GM21515 (cell line): ENCODE measurements at regions not wholly inside any gene's neighbourhood (a gene's known extent, or its start where the extent isn't known, plus 50 kb on each side); places are given as distances from the start of the nearest gene placed in this dataset.
"Not testable (repeated sequence)": the region's sequence is repeated elsewhere in the genome, so short reads cannot be mapped to it uniquely, and the experiment has no call there.

Source experiments
- ATAC-seq: cut with Tn5 transposase; IDR thresholded peaks from one replicate; pipeline ENCODE4 v1.9.1; 2021; ENCODE audit not compliant: unreplicated experiment

- ATAC-seq: not testable (repeated sequence)
Observed at GRCh38 chr22:23443905-23444304, 136.2 kb downstream of the IGLL1 start.

DNA sequence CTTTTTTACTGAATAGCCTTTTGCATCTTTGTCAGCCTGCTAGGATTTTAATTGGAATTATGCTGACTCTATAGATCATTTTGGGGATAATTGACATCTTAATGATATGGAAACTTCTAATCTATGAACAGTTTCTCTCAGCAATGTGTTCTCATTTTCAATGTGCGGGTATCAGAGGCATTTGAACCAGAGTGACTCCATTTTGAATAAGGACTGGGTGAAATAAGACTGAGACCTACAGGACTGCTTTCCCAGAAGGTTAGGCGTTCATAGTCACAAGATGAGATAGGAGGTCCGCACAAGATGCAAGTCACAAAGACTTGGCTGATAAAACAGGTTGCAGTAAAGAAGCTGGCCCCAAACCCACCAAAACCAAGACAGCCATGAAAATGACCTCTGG lies 140.5 kb downstream of the IGLL1 start:
- ATAC-seq: not testable (repeated sequence)

DNA sequence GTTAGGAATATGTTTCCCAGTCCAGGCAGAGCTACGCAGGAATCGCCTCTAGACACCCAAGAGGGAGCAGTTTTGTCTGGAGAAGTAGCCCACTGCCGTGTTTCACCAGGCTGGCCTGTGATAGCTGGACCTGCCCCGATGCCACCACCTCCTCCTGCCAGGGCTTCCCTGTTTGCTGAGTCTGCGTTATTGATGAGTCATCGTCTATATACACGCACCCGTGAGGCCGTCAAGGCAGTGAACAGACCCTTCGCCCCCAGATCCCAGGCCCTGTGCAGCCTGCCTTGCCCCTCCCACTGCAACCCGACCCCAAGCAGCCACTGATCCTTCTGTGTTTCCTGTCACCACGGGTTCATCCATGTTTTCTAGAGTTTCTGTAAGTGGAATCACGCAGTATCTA lies 141.9 kb downstream of the IGLL1 start:
- no peak for ATAC-seq

GRCh38 chr22:23437779-23438178 lies 142.3 kb downstream of the IGLL1 start:
- ATAC-seq: no peak

GRCh38 chr22:23437107-23437395 lies 143.0 kb downstream of the IGLL1 start:
- not testable (repeated sequence) for ATAC-seq

- ATAC-seq: not testable (repeated sequence)
Observed at GRCh38 chr22:23436354-23437106, 143.6 kb downstream of the IGLL1 start.

- ATAC-seq: not testable (repeated sequence)
Observed at GRCh38 chr22:23435186-23435585, 144.9 kb downstream of the IGLL1 start.

DNA sequence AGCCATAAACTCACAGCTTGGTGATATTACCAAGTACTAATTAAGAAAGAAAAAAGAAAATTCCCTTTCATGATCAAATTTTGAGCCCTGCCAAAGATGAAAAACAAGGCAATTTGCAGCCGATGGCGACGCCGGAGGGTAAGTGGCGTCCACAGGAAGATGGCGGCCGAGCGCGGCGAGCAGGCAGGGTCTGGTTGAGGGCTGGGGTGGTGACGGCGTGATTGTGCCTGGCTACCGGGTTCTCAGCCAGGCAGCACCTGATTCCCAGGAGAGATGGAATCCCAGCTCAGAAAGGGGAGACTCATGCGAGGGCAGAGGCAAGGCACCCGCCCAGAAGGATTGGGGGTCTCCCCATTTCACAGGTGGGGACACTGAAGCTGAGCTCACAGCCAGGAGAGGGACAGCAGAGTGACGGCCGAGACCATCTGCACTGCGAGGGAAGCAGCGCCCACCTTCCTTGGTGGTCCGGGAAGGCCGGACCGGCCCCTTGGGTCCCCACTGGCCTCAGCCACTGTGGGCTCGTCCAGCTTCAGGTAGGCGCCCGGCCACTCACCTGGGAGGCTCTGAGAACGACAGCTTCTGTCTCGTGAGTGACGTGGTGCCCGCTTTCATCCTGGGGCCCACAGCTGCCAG lies 145.8 kb downstream of the IGLL1 start:
- not testable (repeated sequence) for ATAC-seq

DNA sequence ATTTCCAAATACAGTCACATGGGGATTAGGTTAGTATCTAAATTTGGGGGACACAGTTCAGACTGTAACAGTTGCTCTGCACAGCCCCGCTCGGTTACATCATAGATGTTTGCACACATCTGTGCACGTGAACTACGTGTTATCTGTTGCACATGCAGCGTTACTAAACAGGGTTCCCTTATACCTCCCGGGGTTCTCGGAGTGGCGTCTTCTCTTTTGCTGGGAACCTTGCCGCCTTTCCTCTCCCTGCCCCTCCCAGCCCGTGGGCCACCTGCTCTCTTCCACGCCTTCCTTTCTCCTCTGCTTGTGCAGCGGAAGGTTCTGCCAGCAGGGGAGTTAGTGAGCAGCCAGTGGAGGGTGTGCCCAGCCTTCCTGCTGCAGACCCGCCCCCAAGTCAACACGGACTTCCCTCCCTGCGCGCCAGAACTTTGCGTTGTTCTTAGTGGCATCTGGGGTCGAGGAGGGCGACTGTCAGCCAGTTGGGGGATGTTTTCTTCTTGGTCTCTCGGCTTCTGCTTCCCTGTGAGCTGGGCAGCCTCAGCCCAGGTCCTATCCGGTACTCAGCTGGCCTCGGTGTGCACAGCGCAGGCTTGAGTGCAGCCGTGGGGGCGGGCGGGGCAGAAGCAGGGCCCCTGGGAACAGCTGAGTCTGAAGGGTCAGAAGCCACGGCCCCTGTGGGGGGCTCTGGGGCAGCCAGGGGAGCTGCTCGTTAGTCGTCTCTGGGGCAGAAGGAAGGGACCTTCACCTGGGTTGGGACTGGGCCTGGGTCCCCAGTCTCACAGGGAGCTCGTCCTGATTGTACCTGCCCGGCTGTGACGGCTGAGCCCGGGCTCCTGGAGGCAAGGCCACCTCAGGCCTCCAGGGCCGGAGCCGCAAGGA lies 146.7 kb downstream of the IGLL1 start:
- not testable (repeated sequence) for ATAC-seq

- ATAC-seq: not testable (repeated sequence)
Observed at GRCh38 chr22:23432719-23433118, 147.4 kb downstream of the IGLL1 start.

DNA sequence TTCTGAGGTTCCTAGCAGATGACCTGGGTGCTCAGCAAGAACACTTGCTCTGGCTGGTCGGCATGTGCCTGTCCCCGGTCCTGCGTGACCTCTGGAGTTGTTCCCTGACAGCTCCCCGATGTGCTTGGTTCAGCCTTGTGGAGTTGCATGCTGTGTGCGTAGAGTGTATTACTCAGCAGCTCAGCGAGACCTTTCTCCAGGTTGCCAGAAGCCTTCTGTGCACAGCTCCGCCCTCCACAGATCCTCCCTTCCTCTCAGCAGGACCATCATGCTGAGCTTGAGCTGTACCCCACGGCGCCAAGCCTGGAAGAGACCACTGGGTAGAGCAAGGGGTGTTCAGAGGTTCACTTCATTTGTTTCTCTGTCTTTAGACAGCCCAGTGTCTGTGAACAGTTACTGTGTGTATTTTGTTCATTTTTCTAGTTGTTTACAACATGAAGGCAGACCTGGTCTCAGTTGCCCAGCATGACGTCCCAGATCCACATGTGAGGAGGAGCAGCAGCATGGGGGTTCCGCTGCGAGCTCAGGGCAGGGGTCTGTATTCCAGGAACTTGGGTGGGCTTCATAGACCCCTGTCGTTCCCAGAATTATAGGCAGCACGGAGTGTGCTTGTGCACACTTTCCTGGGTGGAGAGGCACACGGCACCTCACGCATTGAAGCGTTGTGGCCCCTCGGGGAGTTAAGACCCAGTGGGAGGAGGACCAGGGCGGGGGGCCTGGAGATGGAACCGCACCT lies 148.6 kb downstream of the IGLL1 start:
- ATAC-seq: no peak

DNA sequence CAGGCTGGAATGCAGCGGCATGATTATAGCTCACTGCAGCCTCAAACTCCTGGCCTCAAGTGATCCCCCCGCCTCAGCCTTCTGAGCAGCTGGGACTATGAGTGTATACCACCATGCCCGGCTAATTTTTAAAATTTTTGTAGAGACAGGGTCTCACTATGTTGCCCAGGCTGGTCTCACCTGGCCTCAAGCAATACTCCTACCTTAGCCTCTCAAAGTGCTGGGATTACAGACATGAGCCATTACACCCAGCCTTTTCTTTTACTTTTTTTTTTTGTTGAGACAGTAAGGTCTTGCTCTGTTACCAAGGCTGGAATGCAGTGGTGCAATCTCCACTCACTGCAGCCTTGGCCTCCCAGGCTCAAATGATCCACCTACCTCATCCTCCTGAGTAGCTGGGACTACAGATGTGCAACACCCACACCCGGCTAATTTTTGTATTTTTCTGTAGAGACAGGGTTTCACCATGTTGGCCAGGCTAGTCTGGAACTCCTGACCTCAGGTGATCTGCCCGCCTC lies 155.5 kb downstream of the IGLL1 start:
- not testable (repeated sequence) for ATAC-seq

- ATAC-seq: no peak
Observed at GRCh38 chr22:23424031-23424430, 156.1 kb downstream of the IGLL1 start.

DNA sequence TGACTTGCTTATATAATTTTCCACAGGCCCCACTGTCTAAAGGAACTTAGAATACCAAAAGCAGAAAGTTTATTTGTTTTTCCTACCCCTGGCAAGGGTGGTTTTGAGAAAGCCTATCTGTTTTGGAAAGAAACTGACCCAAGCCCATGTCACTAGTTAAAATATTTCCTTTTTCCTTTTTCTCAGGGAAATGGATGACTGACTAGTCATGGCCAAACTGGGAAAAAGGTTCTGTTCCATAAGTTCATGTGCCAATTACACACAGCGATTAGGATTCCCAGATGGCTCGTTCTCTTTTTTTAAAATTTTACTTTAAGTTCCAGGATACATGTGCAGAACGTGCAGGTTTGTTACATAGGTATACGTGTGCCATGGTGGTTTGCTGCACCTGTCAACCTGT lies 157.8 kb downstream of the IGLL1 start:
- not testable (repeated sequence) for ATAC-seq

GRCh38 chr22:23421300-23421699 lies 158.8 kb downstream of the IGLL1 start:
- ATAC-seq: not testable (repeated sequence)

DNA sequence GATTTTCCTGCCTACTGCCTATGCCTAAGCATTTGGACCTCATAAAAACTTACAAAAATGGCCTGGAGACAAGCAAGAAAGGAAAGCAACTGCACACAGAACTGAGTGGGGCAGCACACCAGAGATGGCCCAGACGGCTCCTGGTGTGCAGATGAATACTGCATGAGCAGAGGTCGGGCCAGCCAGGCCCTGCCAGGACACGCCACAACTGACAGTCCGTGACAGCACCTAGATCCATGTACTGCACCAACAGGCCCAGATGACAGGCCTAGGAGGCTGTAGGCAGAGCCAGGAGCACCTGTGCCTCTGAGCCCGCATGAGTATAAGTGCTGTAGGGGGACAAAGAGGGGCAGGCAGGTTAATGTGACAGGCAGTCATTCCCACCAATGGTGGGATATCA lies 160.2 kb downstream of the IGLL1 start:
- no peak for ATAC-seq

GRCh38 chr22:23419171-23419570 lies 160.9 kb downstream of the IGLL1 start:
- no peak for ATAC-seq

GRCh38 chr22:23418159-23418788 lies 161.8 kb downstream of the IGLL1 start:
- no peak for ATAC-seq

GRCh38 chr22:23417327-23417726 lies 162.8 kb downstream of the IGLL1 start:
- ATAC-seq: not testable (repeated sequence)

DNA sequence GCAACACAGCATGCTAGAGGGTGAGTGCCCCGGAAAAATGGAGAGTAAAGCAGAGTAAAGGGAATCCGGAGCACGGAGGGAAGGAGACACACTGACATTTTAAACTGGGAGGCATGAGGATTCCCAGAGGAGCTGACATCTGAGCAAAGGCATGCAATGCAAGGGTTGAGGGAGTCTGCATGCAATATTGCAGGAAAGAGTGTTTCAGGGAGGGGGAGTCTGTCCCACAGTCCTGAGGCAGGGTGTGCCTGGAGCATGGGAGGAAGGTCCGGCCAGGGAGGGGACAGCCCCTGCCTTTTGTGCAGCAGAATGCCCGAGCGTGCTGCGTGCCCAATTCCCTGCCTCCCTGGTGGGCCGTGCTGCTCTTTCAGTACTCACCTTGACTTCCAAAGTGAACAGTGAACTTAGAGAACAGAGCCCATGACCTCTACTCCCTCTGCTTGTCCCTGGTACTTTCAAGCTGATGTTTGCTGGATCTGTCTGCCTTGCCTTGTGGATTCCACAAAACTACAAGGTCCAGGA lies 163.9 kb downstream of the IGLL1 start:
- not testable (repeated sequence) for ATAC-seq
